ENCODE measurements at regions not wholly inside any gene's neighbourhood (a gene's known extent, or its start where the extent isn't known, plus 50 kb on each side); places are given as distances from the start of the nearest gene placed in this dataset.
"Not testable (repeated sequence)": the region's sequence is repeated elsewhere in the genome, so short reads cannot be mapped to it uniquely, and the experiment has no call there.

DNA sequence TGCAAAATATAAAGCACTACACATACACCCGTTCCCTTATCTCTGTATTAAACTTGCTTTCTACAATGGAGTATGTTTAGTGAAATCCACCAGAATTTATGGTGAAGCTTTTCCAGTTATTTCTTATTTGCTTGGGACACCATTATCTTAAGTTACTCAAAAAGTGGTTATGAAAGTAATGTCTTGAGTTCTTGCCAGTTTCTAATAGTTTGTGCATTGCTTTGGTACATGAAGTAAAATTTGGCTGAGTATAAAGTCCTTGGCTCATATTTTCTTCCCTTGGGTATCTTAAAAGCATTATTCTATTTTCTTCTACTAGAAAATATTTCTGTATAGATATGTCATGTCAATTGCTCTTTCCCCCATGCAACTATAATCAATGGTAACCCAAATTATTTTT is 85.2 kb downstream of the POLR1F start:
- no peak for DNase-seq

DNA sequence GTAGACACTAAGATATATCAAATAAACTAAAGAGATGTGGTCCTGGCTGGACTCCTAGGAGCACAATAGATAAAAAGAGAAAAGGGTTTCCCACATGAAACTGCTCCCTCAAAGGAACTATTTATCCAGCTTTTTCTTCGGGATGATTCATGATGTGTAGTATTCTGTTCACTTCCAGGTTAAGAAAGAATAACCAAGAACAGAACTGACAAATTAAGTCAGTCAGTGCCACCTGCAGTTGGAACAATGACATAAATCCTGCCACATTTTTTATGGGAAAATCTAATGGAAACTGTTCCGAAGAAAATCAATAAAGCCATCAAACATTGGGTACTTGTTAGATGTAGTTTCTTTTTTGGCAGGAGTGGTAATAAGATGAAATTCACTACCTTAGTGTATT is 87.1 kb downstream of the POLR1F start:
- no peak for DNase-seq

DNA sequence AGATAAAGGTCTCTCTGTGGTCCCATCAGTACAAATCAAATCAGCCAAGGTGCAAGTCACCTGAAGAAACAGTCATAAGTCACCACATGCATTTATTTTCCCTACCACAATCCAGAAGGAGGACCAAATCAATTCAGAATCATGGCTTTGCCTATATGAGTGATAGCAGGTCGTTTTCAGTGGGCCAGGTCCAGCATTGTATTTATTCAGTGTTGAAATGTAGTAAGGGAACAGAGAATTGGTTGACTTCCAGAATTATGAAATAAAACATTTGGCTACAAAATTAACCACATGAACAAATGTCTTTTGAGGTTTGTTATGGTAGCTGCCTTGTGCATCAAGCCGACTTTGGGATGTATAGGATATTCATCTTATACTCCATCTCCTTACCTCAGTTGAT is 88.4 kb downstream of the POLR1F start:
- DNase-seq = no peak

DNA sequence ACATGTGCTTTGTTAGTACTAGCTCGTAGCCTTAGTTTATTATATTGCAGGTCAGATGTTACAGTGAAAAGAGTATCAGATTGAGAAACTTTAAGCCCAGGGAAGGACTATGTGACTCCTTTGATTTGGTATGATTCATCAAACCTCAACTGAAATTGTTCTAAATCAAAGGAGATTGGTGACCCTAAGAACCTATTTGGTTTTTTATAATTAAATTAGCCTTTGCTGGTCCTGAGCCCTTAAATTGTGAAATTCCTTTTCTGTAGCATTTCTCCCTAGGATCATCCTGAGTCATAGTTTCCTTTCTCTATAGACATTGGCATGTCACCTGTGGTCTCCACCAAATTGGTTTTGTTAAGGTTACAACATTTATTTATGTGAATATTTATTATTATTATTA is 89.7 kb downstream of the POLR1F start:
- DNase-seq = no peak

DNA sequence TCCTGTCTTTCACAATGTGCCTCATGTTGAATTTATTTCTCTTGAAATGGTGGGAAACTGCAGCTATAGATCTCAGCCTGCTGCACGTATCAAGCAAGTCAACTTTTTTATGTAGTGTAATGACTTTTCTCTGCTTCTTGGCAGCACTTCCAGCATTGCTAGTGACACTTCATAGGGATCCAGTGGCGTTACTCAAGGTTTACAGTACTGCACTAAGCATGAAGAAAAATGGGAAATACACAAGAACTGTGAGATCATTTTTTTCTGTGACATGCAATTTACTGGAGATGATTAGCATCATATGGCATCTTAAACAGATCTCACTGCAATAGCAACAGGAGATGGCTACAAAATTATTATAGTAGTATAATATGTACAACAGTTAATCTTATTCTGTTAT is 90.9 kb downstream of the POLR1F start:
- no peak for DNase-seq

DNA sequence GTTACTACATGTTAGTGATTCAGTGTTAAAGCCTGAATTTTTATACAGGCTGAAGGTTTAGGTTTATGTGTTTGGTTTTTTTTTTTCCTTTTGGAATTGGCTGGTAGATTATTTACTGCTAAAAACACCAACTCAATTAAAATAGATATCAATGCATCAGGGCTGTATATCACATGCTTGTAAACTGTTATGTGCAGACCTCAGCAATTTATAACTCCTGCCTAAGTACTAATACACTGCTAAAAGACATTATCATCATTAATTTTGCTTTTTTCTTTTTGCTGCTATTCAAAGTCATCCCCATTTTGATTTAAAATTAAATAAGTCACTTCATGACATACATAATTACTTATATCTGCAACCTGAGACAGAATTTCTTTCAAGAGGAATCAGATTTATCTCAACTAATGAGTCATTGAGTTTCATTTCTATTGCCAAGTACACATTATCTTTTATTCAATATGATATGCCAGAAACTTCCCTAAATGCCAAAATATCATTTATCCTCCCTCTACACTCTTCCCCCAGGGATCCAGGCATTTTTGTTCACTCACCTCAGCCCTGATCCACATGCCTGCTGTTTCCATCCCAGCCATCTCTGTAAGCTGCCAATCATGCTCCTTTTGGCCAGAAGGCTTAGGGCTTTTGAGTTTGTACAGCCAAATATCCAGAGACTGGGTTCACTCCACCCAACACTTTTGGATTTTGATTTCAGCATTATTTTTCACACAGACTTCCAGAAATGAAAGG is 98.5 kb downstream of the POLR1F start:
- no peak for DNase-seq

DNA sequence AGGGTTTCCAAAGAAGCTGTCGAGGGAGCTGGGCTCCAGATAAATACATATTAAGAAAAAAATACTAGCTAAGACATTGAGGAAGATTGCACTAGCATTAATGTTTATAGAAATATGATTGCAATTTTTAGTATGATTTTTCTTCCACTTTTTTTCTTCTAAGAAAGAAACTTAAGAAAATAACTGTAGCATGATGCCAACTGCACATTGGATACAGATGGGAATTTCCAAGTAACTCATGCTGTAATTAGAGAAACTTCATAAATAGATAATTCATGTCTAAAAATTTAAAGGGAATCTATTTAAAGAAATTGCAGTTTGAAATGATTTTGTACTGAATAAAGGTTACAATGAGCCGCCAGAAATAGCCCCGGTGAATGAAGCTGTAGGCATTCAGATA is 119.4 kb downstream of the POLR1F start:
- no peak for DNase-seq

DNA sequence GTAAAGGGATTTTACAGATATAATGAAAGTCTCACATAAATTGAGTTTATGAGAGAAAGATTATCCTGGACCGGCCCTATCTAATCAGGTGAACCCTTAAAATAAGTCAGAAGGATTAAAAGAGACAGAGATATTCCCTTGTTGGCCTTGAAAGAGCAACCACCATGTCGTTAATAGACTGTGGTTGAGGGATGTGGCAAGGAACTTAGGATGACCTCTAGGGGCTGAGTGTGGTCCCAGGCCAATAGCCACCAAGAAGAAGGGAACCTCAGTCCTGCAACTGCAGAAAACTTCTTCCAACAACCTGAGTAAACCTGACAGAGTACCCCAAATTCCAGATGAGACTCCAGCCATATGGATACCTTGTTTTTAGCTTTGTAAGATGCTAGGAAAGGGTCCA is 121.5 kb downstream of the POLR1F start:
- no peak for DNase-seq

DNA sequence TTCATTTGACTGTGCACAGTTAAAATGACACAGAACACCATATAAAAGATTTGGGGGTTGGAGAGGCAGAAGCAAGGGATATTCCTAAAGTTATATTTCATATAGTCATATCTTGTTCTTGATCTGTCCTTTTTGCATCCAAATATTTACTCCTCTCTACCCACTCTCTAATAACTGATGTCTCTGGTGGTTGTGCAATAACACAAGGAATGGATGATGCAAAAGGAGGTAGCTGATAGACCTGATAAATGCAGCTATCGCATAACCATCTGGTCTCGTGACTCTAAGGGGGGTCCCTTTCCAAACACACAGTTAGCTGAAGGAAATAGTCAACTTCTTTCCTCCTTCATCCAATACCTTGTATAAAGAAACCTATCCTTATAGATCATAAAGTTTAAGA is 123.1 kb downstream of the POLR1F start:
- no peak for DNase-seq

DNA sequence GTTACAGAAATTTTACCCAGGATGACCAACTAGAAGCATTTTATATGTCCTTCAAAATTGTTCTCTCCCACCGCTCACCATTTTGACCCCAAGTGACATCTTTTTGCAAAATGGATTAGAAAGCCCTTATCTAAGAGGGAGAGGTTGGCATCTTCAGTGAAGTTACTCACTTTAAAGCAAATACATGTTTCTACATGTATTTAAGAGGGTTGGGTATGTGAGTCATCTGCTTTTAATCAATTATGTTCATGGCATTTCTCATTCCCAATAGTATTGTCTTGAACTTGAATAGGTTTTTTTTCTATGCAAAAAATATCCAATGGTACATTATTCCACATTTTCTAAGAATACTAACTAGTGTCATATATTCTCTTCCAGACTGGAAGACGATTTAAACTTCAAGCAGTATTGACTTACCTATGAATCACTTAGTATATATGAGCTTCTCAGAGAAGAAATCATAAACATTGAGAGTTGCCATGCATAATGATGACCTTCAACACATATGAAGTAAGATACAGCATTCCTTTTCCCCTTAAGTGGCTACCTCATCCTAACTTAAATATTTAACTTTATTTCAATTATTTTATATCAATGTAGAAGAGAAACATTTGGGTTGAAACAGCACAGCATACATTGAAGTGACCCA is 132.8 kb downstream of the POLR1F start:
- no peak for DNase-seq

DNA sequence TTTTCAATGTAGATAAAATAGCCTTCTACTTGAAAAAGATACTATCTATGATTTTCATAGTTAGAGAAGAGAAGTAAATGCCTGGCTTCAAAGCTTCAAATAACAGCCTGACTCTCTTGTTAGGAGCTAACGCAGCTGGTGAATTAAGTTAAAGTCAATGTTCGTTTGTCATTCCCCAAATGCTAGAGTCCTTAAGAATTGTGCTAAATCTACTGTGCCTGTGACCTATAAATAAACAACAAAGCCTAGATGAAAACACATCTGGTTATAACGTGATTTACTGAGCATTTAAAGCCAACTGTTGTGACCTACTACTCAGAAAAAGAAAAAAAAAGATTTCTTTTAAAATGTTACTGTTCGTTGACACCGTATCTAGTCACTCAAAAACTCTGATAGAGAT is 134.7 kb downstream of the POLR1F start:
- DNase-seq = no peak

DNA sequence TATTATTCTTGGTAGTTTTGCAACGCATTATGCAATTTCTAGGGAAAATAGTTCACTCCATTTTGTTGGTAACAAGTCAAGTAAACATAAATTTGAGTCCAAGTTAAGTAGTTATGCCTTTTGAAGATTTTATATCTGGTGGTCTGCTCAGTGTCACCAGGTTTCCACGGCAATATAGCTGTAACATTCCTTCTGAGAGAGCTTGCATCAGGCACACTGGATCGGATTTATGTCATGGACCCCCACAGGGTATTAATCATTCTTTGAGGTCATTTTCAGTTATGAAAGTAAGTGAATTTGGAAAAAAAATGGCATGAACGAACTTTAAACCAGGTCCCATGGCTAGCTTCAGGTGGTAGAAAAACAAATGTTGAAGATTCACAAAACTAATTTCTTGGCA is 136.3 kb downstream of the POLR1F start:
- DNase-seq = no peak

DNA sequence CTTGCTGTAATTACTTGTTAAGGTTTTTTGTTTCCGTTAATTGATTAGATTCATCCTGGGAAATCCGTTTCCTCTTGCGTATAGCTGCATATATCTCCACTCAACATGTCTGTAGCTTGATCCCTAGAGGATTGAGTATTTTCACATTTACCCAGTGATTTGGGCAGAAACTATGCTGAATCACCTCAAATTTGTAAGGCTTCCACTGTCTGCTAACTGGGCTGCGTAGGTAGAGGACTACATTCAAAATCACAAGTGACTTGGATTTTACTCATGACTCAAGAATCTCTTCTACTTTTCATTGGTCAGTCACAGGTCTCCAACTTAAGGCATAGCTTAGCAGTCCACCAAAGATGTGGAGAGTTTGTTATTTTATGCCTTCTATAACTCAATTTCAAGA is 141.8 kb downstream of the POLR1F start:
- no peak for DNase-seq

DNA sequence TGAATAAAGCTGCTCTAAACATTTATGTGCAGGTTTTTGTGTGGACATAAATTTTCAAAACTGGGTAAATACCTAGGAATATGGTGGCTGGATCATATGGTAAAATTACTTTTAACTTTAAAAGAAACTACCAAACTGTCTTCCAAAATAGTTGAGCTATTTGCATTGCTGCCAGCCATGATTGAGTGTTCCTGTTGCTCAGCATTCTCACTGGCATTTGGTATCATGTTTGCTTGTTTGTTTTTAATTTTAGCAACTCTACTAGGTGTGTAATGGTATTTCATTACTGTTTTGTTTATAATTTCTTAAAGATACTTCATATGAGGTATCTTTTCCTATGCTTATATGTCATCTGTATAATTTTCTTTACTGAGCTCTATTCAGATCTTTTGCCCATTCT is 143.2 kb downstream of the POLR1F start:
- no peak for DNase-seq

DNA sequence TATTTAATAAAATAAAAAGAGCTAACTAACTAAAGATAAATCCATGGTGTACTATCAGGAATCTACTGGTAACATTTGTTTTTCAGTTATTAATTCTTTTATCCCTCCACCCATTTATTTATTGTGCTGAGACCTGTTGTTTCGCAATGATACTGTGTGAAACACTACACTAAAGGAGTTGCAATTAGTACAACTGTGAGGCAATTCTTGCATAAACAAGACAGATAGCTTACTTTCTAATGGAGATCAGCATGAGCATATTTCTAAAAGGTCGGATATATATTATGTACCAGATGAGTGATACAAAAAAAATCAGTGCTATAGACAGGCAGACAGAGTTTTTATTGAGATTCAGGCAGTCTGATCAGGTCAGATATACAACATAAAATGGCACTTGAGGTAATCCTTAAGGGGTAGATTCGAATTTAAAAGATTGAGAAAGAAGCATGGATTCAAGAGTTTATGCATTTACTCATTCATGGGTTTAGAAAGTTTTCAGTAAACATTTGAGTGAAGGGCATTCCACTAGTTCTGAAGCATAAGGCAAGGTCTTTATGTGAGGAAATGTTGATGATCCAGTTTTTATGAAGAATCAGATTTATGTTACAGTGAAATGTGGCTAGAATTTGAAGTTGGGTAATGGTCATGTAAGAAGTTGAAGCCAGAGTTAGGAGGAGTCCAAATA is 147.6 kb downstream of the POLR1F start:
- no peak for DNase-seq

DNA sequence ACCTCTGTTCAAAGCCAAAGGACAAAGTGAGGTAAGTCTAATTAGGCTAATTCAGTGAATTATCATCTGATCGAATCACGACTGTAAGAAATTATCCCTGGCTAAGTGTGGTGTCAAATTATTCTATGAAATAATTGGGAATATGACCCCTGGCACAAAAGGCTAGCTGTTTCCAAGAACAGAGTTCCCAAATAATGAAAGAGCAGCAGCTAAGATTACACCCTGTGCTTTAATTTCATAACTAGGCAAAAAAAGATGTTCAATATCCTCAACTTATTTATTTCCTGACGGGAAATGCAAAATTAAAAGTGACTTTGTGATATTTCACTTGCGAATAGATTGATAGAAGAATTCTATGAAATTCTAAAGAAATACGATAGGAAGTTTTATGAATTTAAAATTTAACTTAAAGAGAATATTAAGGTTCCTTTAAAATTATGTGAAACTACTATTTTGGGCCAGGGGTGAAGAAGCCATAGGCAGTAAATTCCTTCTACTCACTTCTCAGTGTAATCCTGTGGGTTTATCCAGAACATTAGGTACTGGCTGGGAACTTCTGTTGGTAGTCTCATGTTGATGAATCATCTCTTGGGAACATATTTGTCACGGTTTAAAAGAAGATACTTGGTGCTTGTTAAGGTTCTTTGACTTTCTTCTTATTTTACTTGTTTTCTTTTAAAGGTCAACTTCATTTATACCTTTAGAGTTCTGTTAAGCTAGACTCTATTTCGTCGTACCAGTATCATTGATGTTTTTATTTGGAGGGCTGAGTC is 148.5 kb downstream of the POLR1F start:
- no peak for DNase-seq

DNA sequence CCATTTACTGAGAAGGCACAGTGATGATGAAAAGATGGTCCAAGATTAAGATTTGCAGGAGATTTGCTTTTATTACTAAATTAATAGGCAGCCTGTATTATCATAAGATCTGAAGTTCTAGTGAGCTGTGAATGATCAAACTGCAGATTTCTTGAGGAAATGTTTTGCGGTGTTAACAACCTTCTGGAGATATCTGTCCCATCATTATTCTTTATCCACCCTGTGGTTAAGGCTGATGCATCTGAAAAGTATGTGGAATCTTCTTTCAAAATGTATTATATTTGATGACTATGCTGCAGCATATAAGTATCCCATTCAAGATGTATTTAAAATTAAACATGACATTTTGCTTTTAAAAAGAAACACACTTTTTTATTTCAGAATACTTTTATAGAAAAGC is 150.3 kb downstream of the POLR1F start:
- DNase-seq = no peak

DNA sequence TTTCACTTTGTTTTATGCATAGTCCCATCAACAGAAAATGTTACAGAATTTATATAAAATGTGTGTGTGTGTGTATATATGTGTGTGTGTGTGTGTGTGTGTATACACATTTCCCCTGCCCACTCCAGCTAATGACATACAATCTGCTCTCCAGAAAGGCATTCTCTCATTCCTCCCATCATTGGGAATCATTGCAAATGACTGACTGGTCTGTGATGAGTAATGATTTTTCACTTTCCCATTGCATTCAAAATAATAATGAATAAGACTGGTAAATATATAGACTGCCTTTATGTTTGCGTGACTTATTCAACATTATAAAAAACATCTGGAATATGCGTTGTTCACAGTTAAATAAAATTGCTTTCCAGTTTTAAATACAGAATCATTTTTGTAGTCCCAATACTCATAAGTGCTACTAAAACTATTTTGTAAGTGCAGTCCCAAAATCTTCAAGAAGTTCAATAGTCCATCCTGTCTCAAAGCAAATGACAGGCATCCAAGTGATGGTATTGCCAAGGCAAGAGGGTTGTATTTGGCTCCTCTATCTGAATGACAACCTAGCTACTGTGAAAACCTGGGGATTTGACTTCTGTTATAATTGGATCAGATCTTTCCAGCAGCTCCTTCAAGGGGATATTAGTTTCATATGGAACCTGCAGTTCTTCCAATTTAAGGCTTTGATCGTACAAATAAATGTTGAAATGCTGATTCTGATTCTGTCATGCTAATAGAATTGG is 150.9 kb downstream of the POLR1F start:
- DNase-seq = no peak

DNA sequence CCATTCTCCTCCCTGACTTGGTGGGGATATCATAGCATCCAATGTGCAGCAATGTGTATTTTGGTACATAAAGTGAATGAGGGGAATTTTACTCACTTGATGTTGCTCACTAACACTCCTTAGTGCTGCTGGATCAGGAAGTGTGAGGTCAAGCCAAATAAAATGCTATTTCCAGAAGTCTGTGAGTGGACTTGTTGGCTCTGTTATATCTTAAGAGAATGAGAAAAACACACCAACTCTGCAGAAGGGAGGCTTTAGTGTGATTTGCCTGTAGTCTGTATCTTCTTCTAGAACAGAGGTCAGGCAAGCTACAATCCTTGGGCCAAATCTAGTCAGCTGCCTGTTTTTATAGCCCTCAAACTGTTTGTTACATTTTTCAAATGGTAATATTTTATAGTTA is 154.3 kb downstream of the POLR1F start:
- DNase-seq = no peak

DNA sequence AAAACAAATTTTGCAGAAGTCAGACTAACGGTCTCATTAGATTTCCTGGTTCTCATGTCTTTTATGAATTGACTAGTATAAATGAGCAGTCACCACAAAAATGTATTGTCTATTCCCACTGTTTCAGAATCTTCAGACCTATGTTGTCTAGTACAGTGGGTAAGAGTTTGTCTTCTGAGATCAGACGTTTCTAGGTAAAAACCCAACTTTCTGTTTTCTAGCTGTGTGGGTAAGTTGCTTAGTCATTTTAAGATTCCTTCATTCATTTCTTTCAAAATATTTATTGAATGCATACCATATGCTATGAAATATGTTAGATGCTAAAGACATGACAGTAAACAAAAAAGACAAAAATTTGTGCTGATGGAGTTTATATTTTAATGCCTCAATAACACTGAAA is 156.3 kb downstream of the POLR1F start:
- peak in 1 of 5 donors; percentile 2 for DNase-seq

DNA sequence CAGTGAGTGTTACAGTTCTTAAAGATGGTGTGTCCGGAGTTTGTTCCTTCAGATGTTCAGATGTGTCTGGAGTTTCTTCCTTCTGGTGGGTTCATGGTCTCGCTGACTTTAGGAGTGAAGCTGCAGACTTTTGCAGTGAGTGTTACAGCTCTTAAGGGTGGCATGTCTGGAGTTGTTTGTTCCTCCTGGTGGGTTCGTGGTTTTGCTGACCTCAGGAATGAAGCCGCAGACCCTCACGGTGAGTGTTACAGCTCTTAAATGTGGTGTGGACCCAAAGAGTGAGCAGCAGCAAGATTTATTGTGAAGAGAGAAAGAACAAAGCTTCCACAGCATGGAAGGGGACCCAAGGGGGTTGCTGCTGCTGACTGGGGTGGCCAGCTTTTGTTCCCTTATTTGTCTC is 159.6 kb downstream of the POLR1F start:
- not testable (repeated sequence) for DNase-seq

DNA sequence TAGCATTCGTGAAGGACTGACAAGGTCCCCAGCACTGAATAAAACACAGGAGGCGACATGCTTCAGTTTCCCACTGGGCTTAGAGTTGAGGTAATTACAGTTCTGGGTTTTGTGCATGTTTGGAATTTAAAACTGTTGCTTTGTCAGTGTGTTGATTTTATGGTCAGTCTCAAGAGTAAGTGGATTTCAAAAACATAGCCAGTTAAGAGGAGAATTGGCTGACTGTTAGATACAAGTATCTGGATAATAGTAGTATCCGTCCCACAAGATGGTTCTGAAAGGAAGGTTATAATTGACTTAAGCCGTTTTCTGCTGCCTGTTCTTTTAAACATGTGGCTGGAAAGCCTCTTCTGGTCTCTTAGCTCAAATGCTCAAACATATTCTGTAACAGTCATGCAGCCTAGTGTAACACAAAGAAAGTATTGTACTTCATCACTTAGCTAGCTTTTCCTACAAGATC is 170.9 kb downstream of the POLR1F start:
- DNase-seq = no peak

DNA sequence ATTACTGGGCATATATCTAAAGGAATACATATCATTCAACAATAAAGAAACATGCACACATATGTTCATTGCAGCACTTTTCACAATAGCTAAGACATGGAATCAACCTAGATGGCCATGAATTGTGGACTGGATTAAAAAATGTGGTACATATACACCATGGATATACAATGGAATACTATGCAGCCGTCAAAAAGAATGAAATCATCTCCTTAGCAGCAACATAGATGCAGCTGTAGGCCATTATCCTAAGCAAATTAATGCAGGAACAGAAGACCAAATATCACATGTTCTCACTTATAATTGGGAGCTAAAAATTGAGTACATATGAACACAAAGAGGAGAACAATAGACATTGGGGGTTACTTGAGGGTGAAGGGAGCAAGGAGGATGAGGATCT is 175.6 kb downstream of the POLR1F start:
- DNase-seq = no peak

Data from T-helper 1 cell (primary cell).